ENCODE measurements at regions not wholly inside any gene's neighbourhood (a gene's known extent, or its start where the extent isn't known, plus 50 kb on each side); places are given as distances from the start of the nearest gene placed in this dataset.

DNA sequence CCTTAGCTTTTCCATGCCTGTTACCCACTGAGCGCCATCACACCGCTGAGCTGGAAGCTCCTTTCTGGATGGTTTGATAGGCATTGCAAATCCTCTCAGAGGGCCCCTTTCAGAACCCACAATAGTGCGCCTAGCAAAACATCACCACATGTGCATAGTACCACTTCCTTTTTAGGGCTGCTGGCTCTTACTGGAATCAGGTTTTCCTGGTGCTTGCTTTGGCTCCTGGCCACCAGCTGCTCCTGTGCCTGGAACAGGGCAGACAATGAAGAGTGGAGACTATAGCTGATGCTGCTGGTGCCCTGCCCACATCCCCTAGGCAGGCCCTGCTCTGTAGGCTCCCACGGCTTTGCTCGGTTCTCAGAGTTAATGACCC lies 163.6 kb upstream of the SEMA6A start:
- Histone ChIP-seq H2BK12ac (ENCODE audit: insufficient read length, low read depth, low read length) (no peak overlapping the region), H2AK5ac (ENCODE audit: insufficient read length, low read length) (no peak overlapping the region), H3K18ac (ENCODE audit: insufficient read length, low read depth, low read length) (no peak overlapping the region), H4K8ac (replicated peaks; ENCODE audit: insufficient read length, low read depth, low read length) (no peak overlapping the region), H3K27me3 (ENCODE audit: insufficient read depth, low read length) (no peaks in the 10 kb centered on the region), H3K56ac (ENCODE audit: insufficient read length, low read depth, low read length) (no peak overlapping the region), H3T11ph (ENCODE audit: low read length) (no peak overlapping the region), H3K27ac (ENCODE audit: insufficient read length, low read depth, low read length) (no peak overlapping the region), H2BK120ac (ENCODE audit: low read depth, low read length, poor library complexity, severe bottlenecking) (no peak overlapping the region), H3K14ac (ENCODE audit: insufficient read depth, low read length) (peak overlapping the region; percentile 31; the same call in 1 of the 2 replicates), H3K79me1 (ENCODE audit: insufficient read depth, low read depth, low read length, poor library complexity, severe bottlenecking) (no peaks in the 10 kb centered on the region), H3K9ac (ENCODE audit: extremely low read depth, insufficient read length, low read length) (no peak overlapping the region), H3K79me2 (ENCODE audit: insufficient read depth, low read length) (no peaks in the 10 kb centered on the region), H4K91ac (ENCODE audit: insufficient read length, low read depth, low read length) (no peak overlapping the region), H3K4me2 (ENCODE audit: insufficient read depth, insufficient read length, low read length) (no peak overlapping the region), H3K23ac (ENCODE audit: insufficient read length, low read depth, low read length) (no peak overlapping the region), H4K20me1 (ENCODE audit: control insufficient read depth, insufficient read depth, insufficient read length) (no peaks in the 10 kb centered on the region), H2BK15ac (ENCODE audit: low read depth, low read length) (no peak overlapping the region), H3K4ac (ENCODE audit: low read depth, low read length) (no peak overlapping the region), H3K23me2 (ENCODE audit: insufficient read length, low read depth, low read length, poor library complexity, severe bottlenecking) (no peaks in the 10 kb centered on the region), H3K9me3 (ENCODE audit: control insufficient read depth, low read depth, low read length) (no peaks in the 10 kb centered on the region), H3K4me1 (ENCODE audit: insufficient read depth, low read length) (peaks cover 5% of the 10 kb centered on the region; the same call in 1 of the 2 replicates), H2BK5ac (ENCODE audit: insufficient read length, low read length) (no peak overlapping the region), H2BK20ac (ENCODE audit: low read depth, low read length, poor library complexity, severe bottlenecking) (no peak overlapping the region), H4K5ac (ENCODE audit: insufficient read length, low read depth, low read length) (no peak overlapping the region), H2AFZ (ENCODE audit: low read length) (no peak overlapping the region)
- no peak overlapping the region for H3K4me3 Mint-ChIP-seq
- peaks cover 0 to 1% (median 0%) of the 10 kb centered on the region in 3 experiments; a peak in 1 of 7 replicates for H3K36me3 Mint-ChIP-seq (ENCODE audit: insufficient read depth in 1 of 3, low read depth in 3 of 3)
- no peaks in the 10 kb centered on the region for H3K27me3 Mint-ChIP-seq (ENCODE audit: low read depth)
- peak overlapping the region in 1 of 3 experiments; percentile 65; a peak in 2 of 7 replicates for H3K27ac Mint-ChIP-seq
- TF ChIP-seq, protein P1, sequence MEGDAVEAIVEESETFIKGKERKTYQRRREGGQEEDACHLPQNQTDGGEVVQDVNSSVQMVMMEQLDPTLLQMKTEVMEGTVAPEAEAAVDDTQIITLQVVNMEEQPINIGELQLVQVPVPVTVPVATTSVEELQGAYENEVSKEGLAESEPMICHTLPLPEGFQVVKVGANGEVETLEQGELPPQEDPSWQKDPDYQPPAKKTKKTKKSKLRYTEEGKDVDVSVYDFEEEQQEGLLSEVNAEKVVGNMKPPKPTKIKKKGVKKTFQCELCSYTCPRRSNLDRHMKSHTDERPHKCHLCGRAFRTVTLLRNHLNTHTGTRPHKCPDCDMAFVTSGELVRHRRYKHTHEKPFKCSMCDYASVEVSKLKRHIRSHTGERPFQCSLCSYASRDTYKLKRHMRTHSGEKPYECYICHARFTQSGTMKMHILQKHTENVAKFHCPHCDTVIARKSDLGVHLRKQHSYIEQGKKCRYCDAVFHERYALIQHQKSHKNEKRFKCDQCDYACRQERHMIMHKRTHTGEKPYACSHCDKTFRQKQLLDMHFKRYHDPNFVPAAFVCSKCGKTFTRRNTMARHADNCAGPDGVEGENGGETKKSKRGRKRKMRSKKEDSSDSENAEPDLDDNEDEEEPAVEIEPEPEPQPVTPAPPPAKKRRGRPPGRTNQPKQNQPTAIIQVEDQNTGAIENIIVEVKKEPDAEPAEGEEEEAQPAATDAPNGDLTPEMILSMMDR (conservative IDR thresholded peaks at IDR 0.05): no peak
- peaks cover 0 to 4% of the 10 kb centered on the region in 2 experiments; a peak in 3 of 5 replicates for H3K9me3 Mint-ChIP-seq
- no CpG with 5 or more reads among the region's 5 CpGs for WGBS (ENCODE audit: extremely low coverage, insufficient read length, low lambda C conversion rate)
- peaks cover 40 to 55% of the 10 kb centered on the region in 2 experiments for H3K4me1 Mint-ChIP-seq
- DNase-seq: peak; percentile 38
